GM18951 (cell line): ENCODE measurements at regions not wholly inside any gene's neighbourhood (a gene's known extent, or its start where the extent isn't known, plus 50 kb on each side); places are given as distances from the start of the nearest gene placed in this dataset.

Source experiments
- POLR2A ChIP-seq: IDR thresholded peaks from 4 replicates; pipeline ENCODE4 v1.6.1; 2011; ENCODE audit warnings: mild to moderate bottlenecking; ENCODE audit not compliant: insufficient read length, insufficient read depth; ENCODE audit errors: extremely low read depth
- in situ Hi-C: fragments of 300-500 bp; cut with MboI; formaldehyde crosslinking; loops from one replicate; pipeline ENCODE4 v1.12.0; 2022; ENCODE audit warnings: low sequenced_read_pairs, mixed read lengths, inconsistent platforms; ENCODE audit not compliant: unreplicated experiment

- TF ChIP-seq POLR2A: no peak
- in situ Hi-C loops: loop anchor here (25.0 kb wide), 1 partner anchor 406 kb away; no protein-coding TSS in a partner anchor
Observed at GRCh38 chr6:10030942-10031537, 383.8 kb downstream of the TFAP2A start.

- TF ChIP-seq POLR2A: no peak
- in situ Hi-C loops: loop anchor here (25.0 kb wide), 1 partner anchor 409 kb away; no protein-coding TSS in a partner anchor
Observed at GRCh38 chr6:10028222-10028621, 386.7 kb downstream of the TFAP2A start.

GRCh38 chr6:10019851-10020250 is 395.0 kb downstream of the TFAP2A start:
- no peak for TF ChIP-seq POLR2A
- in situ Hi-C loops: loop anchor here (25.0 kb wide), 1 partner anchor 1033 kb away; no protein-coding TSS in a partner anchor

GRCh38 chr6:10014557-10014956 is 400.3 kb downstream of the TFAP2A start:
- no peak for TF ChIP-seq POLR2A
- in situ Hi-C loops: loop anchor here (25.0 kb wide), 1 partner anchor 1027 kb away; no protein-coding TSS in a partner anchor

GRCh38 chr6:10000551-10000950 is 414.3 kb downstream of the TFAP2A start:
- in situ Hi-C loops: loop anchor here (25.0 kb wide), 1 partner anchor 1013 kb away; no protein-coding TSS in a partner anchor
- no peak for TF ChIP-seq POLR2A

- in situ Hi-C loops: loop anchor here (25.0 kb wide), 1 partner anchor 1012 kb away; no protein-coding TSS in a partner anchor
- no peak for TF ChIP-seq POLR2A
Observed at GRCh38 chr6:9999796-10000195, 415.1 kb downstream of the TFAP2A start.

GRCh38 chr6:9986273-9986672 is 428.6 kb downstream of the TFAP2A start:
- no peak for TF ChIP-seq POLR2A

GRCh38 chr6:9985481-9985880 is 429.4 kb downstream of the TFAP2A start:
- TF ChIP-seq POLR2A: no peak
- in situ Hi-C loops: no loop called here

More at GRCh38 chr6:9986273-9986672, 428.6 kb downstream of the TFAP2A start:
- in situ Hi-C loops: no loop called here

GRCh38 chr6:9984607-9985006 is 430.3 kb downstream of the TFAP2A start:
- in situ Hi-C loops: no loop called here
- no peak for TF ChIP-seq POLR2A

- in situ Hi-C loops: no loop called here
Observed at GRCh38 chr6:9983168-9983567, 431.7 kb downstream of the TFAP2A start.

GRCh38 chr6:9982215-9982614 is 432.7 kb downstream of the TFAP2A start:
- TF ChIP-seq POLR2A: no peak
- in situ Hi-C loops: no loop called here

More at GRCh38 chr6:9983168-9983567, 431.7 kb downstream of the TFAP2A start:
- TF ChIP-seq POLR2A: no peak

- no peak for TF ChIP-seq POLR2A
- in situ Hi-C loops: no loop called here
Observed at GRCh38 chr6:9979996-9980395, 434.9 kb downstream of the TFAP2A start.

- in situ Hi-C loops: no loop called here
- TF ChIP-seq POLR2A: no peak
Observed at GRCh38 chr6:9978480-9978879, 436.4 kb downstream of the TFAP2A start.

GRCh38 chr6:9977411-9977810 is 437.5 kb downstream of the TFAP2A start:
- no peak for TF ChIP-seq POLR2A

More at GRCh38 chr6:9977411-9977810, 437.5 kb downstream of the TFAP2A start:
- in situ Hi-C loops: no loop called here
